NB4 (cell line): ENCODE measurements at regions not wholly inside any gene's neighbourhood (a gene's known extent, or its start where the extent isn't known, plus 50 kb on each side); places are given as distances from the start of the nearest gene placed in this dataset.

ENCODE experiments used
- MYC ChIP-seq: IDR thresholded peaks from 2 replicates; pipeline ENCODE4 v1.6.1; 2011; ENCODE audit warnings: low read depth, low read length
- TF ChIP-seq, protein P1 (sequence below): IDR thresholded peaks from one replicate; pipeline ENCODE4 v1.5.1; 2012; ENCODE audit warnings: low read depth, low read length

DNA sequence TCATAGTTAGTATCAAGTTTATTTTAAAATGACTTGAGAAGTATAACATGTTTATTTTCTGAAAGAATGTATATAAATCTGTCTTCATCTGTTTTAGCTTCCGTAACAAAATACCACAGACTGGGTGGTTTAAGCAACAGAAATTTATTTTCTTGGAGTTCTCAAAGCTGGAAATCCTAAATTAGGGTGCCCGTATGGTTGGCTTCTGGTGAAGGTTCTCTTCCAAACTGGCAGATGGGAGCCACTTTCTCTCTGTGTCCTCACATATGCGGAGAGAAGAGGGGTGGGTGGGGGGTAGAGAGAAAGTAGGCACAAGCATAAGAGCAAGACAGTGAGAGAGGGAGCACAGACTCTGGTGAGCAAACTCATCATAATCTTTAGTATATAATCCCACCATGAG lies 142.3 kb downstream of the ZIC1 start:
- no peak for TF ChIP-seq MYC
- TF ChIP-seq, protein P1, sequence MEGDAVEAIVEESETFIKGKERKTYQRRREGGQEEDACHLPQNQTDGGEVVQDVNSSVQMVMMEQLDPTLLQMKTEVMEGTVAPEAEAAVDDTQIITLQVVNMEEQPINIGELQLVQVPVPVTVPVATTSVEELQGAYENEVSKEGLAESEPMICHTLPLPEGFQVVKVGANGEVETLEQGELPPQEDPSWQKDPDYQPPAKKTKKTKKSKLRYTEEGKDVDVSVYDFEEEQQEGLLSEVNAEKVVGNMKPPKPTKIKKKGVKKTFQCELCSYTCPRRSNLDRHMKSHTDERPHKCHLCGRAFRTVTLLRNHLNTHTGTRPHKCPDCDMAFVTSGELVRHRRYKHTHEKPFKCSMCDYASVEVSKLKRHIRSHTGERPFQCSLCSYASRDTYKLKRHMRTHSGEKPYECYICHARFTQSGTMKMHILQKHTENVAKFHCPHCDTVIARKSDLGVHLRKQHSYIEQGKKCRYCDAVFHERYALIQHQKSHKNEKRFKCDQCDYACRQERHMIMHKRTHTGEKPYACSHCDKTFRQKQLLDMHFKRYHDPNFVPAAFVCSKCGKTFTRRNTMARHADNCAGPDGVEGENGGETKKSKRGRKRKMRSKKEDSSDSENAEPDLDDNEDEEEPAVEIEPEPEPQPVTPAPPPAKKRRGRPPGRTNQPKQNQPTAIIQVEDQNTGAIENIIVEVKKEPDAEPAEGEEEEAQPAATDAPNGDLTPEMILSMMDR = no peak
